ENCODE measurements at regions not wholly inside any gene's neighbourhood (a gene's known extent, or its start where the extent isn't known, plus 50 kb on each side); places are given as distances from the start of the nearest gene placed in this dataset.

DNA sequence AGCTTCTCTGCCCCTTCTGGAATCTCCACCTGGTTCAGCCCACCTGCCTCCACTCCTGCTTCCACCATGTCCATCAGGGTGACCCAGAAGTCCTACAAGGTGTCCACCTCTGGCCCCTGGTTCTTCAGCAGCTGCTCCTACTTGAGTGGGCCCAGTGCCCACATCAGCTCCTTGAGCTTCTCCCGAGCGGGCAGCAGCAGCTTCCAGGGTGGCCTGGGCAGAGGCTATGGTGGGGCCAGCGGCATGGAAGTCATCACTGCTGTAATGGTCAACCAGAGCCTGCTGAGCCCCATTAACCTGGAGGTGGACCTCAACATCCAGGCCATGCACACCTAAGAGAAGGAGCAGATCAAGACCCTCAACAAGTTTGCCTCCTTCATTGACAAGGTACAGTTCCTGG lies 74.4 kb upstream of the ZXDA start:
- TF ChIP-seq, protein P1, sequence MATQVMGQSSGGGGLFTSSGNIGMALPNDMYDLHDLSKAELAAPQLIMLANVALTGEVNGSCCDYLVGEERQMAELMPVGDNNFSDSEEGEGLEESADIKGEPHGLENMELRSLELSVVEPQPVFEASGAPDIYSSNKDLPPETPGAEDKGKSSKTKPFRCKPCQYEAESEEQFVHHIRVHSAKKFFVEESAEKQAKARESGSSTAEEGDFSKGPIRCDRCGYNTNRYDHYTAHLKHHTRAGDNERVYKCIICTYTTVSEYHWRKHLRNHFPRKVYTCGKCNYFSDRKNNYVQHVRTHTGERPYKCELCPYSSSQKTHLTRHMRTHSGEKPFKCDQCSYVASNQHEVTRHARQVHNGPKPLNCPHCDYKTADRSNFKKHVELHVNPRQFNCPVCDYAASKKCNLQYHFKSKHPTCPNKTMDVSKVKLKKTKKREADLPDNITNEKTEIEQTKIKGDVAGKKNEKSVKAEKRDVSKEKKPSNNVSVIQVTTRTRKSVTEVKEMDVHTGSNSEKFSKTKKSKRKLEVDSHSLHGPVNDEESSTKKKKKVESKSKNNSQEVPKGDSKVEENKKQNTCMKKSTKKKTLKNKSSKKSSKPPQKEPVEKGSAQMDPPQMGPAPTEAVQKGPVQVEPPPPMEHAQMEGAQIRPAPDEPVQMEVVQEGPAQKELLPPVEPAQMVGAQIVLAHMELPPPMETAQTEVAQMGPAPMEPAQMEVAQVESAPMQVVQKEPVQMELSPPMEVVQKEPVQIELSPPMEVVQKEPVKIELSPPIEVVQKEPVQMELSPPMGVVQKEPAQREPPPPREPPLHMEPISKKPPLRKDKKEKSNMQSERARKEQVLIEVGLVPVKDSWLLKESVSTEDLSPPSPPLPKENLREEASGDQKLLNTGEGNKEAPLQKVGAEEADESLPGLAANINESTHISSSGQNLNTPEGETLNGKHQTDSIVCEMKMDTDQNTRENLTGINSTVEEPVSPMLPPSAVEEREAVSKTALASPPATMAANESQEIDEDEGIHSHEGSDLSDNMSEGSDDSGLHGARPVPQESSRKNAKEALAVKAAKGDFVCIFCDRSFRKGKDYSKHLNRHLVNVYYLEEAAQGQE (IDR thresholded peaks at IDR 0.05; ENCODE audit: insufficient read depth in 1 of 2, low read depth in 2 of 2, low read length in 1 of 2): no peak
- no peak for TF ChIP-seq SIN3A (IDR thresholded peaks at IDR 0.05; ENCODE audit: borderline replicate concordance, insufficient read depth, low read depth, low read length)

Measured in Panc1 (cell line).